K562 (cell line): ENCODE measurements at regions not wholly inside any gene's neighbourhood (a gene's known extent, or its start where the extent isn't known, plus 50 kb on each side); places are given as distances from the start of the nearest gene placed in this dataset.

Experiments
- ATAC-seq: fragments of 200-7000 bp; cut with Tn5 transposase; 3 replicates; pipeline ENCODE4 v1.9.1; 2020; ENCODE audit warnings: moderate library complexity
- BruUV-seq: library from RNA; stranded (reverse); fragments of 400-500 nt; replicated peaks from 2 replicates; lab custom pipeline; 2021; lab: Mats Ljungman, UMichigan
- CTCF ChIA-PET: fragments of 300-600 bp; formaldehyde crosslinking; extraction: SDS; loops from one replicate; lab custom pipeline; 2021; ENCODE audit warnings: low intra/inter-chr PET ratio; lab: Yijun Ruan, JAX
- POLR2A ChIA-PET: fragments of 300-600, 350-650 bp; sonication (Branson Sonifier 250); formaldehyde crosslinking; extraction: SDS; loops from one replicate; lab custom pipeline; 2021; ENCODE audit warnings: antibody characterized with exemption, inconsistent platforms; lab: Yijun Ruan, JAX
- DNase-seq, 4 experiments: peaks; one replicate each; pipeline versions ENCODE4 v3.0.0 to v3.0.0-alpha.2; 2011 to 2018; ENCODE audit warnings: low spot score in 3 of 4, mixed read lengths in 3 of 4; ENCODE audit errors: extremely low read depth in 1 of 4
- FAIRE-seq: peaks from 2 replicates; lab custom pipeline; 2011; peaks lifted over from hg19 to GRCh38; lab: Jason Lieb, UNC
- H2AFZ ChIP-seq: 2 replicates; pipeline ENCODE4 v1.6.0; 2011; ENCODE audit warnings: low read depth, low read length, control low read depth, inconsistent platforms
- H3K27ac ChIP-seq: fragments of 200-600 bp; 3 replicates; pipeline ENCODE4 v1.8.0; 2011; ENCODE audit warnings: low read depth, mild to moderate bottlenecking, control low read depth, inconsistent platforms, low read length, moderate library complexity, mixed read lengths; ENCODE audit errors: extremely low read depth
- H3K27me3 ChIP-seq, 2 experiments: fragments of 300-600 bp in 1 of 2; 2 replicates in 1 of 2; 3 replicates in 1 of 2; pipeline versions ENCODE4 v1.6.0 to v1.8.0; 2011; ENCODE audit warnings: inconsistent platforms in 2 of 2, low read length in 2 of 2, mild to moderate bottlenecking in 1 of 2, mixed read lengths in 1 of 2, moderate library complexity in 1 of 2; ENCODE audit not compliant: control insufficient read depth in 2 of 2, insufficient read depth in 2 of 2
- H3K36me3 ChIP-seq: fragments of 300-600 bp; 3 replicates; pipeline ENCODE4 v1.8.0; 2011; ENCODE audit warnings: mild to moderate bottlenecking, low read length, inconsistent platforms; ENCODE audit not compliant: control insufficient read depth, insufficient read depth
- H3K4me1 ChIP-seq, 2 experiments: fragments of 200-600 bp in 1 of 2; replicated peaks in 1 of 2; 2 replicates in 1 of 2; 3 replicates in 1 of 2; pipeline versions ENCODE4 v1.5.1 to v1.8.0; 2011; ENCODE audit warnings: inconsistent platforms in 2 of 2, low read length in 2 of 2, mild to moderate bottlenecking in 1 of 2, mixed read lengths in 1 of 2, moderate library complexity in 1 of 2; ENCODE audit not compliant: control insufficient read depth in 2 of 2, insufficient read depth in 2 of 2
- H3K4me2 ChIP-seq: 2 replicates; pipeline ENCODE4 v1.6.1; 2011; ENCODE audit warnings: low read length, control low read depth, inconsistent platforms, mixed read lengths; ENCODE audit not compliant: insufficient read depth
- H3K4me3 ChIP-seq: fragments of 200-600 bp; sonication (generic), shearing (Covaris generic); 2 replicates; pipeline ENCODE4 v1.5.1; 2016; ENCODE audit warnings: control low read depth, inconsistent platforms
- H3K79me2 ChIP-seq: fragments of 200-600 bp; 3 replicates; pipeline ENCODE4 v1.8.0; 2011; ENCODE audit warnings: low read length, inconsistent platforms; ENCODE audit not compliant: control insufficient read depth, insufficient read depth
- H3K9ac ChIP-seq, 2 experiments: 2 replicates each; pipeline versions ENCODE4 v1.6.0 to v1.6.1; 2011; ENCODE audit warnings: low read depth in 2 of 2, low read length in 2 of 2, control low read depth in 1 of 2, inconsistent platforms in 1 of 2, mild to moderate bottlenecking in 1 of 2, mixed read lengths in 1 of 2; ENCODE audit not compliant: insufficient read depth in 1 of 2
- H3K9me1 ChIP-seq: one replicate; pipeline ENCODE4 v1.6.0; 2011; ENCODE audit warnings: inconsistent platforms, mild to moderate bottlenecking, low read length, moderate library complexity; ENCODE audit not compliant: control insufficient read depth, insufficient read depth
- H3K9me3 ChIP-seq: replicated peaks from 2 replicates; pipeline ENCODE4 v1.5.1; 2011; ENCODE audit warnings: low read depth, low read length, inconsistent platforms; ENCODE audit not compliant: control insufficient read depth, insufficient read depth
- H4K20me1 ChIP-seq: replicated peaks from 2 replicates; pipeline ENCODE4 v1.6.1; 2011; ENCODE audit warnings: low read length, inconsistent platforms, mixed read lengths; ENCODE audit not compliant: control insufficient read depth, insufficient read depth
- CXXC5 ChIP-seq: fragments of 250-450 bp; sonication (Bioruptor Pico); IDR thresholded peaks from 2 replicates; pipeline ENCODE4 v1.8.0; 2022; ENCODE audit warnings: inconsistent platforms, mild to moderate bottlenecking, moderate library complexity
- TAF7 ChIP-seq: fragments of 450-650 bp; IDR thresholded peaks from 2 replicates; pipeline ENCODE4 v1.6.1; 2016; ENCODE audit warnings: missing genetic modification characterization, missing compliant biosample characterization
- TEAD4 ChIP-seq, 2 experiments: sonication (generic) in 1 of 2; formaldehyde crosslinking in 1 of 2; IDR thresholded peaks; 2 replicates each; pipeline versions ENCODE4 v1.6.1 to v1.8.0; 2012 to 2022; ENCODE audit warnings: borderline replicate concordance in 1 of 2, inconsistent platforms in 1 of 2, low read length in 1 of 2, mild to moderate bottlenecking in 1 of 2, missing genetic modification reagents in 1 of 2
- WGBS: fragments of 100-300 bp; shearing (Covaris generic); methylation state at CpG from one replicate; pipeline ENCODE4 v1.1.6; 2016; ENCODE audit warnings: low coverage, mixed read lengths; ENCODE audit not compliant: insufficient coverage; ENCODE audit errors: missing lambda C conversion rate; 5-methylcytosine and 5-hydroxymethylcytosine counted together
- in situ Hi-C: fragments of 300-500 bp; cut with MboI; formaldehyde crosslinking; loops from 4 replicates; pipeline ENCODE4 v1.15.0; 2018; ENCODE audit warnings: inconsistent platforms, mixed read lengths
- intact Hi-C: fragments of 100-400 bp; cut with micrococcal nuclease; formaldehyde crosslinking; loops from 2 replicates; pipeline ENCODE4 v1.14.2; 2022
- TF ChIP-seq, protein P1 (sequence below): sonication (generic); formaldehyde crosslinking; IDR thresholded peaks from 2 replicates; pipeline ENCODE4 v1.4.0; 2020; ENCODE audit warnings: mild to moderate bottlenecking, missing genetic modification reagents
- TF ChIP-seq, protein P2 (sequence below): fragments of 450-650 bp; IDR thresholded peaks from one replicate; pipeline ENCODE4 v1.6.1; 2018; ENCODE audit warnings: mild to moderate bottlenecking, moderate library complexity; ENCODE audit not compliant: partially characterized antibody

DNA sequence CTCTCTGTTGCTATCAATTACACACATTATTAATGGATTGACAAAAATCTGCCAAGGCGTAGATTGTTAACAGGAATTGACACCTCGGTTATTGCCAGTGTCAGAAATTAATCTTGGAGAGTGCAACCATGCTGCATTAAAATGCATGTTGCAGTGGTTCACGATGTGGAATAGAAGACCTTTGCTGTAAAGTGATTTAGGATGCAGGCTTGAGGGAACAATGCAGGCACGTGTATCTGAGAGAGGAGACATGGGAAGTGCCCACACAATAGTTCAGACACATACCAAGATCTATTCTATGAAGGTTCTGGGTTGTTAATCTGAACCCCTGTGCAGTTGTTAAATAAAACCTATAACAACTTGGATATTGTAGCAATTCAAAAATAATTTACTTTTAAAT lies 1032.8 kb upstream of the CDH8 start:
- in situ Hi-C loops: no loop called here

More for the DNA sequence above, 1032.8 kb upstream of the CDH8 start:
- Histone ChIP-seq H3K27me3 (no peaks in the 10 kb centered on the region), H4K20me1 (no peaks in the 10 kb centered on the region), H3K27ac (no peak overlapping the region), H3K4me3 (no peak overlapping the region), H3K4me1 (no peaks in the 10 kb centered on the region), H3K4me2 (no peak overlapping the region), H3K9ac (no peak overlapping the region), H3K36me3 (no peaks in the 10 kb centered on the region), H3K79me2 (no peaks in the 10 kb centered on the region), H2AFZ (no peak overlapping the region), H3K9me3 (no peaks in the 10 kb centered on the region), H3K9me1 (no peaks in the 10 kb centered on the region)
- FAIRE-seq (no peak), DNase-seq (no peak), ATAC-seq (no peak)
- TF ChIP-seq, protein P1, sequence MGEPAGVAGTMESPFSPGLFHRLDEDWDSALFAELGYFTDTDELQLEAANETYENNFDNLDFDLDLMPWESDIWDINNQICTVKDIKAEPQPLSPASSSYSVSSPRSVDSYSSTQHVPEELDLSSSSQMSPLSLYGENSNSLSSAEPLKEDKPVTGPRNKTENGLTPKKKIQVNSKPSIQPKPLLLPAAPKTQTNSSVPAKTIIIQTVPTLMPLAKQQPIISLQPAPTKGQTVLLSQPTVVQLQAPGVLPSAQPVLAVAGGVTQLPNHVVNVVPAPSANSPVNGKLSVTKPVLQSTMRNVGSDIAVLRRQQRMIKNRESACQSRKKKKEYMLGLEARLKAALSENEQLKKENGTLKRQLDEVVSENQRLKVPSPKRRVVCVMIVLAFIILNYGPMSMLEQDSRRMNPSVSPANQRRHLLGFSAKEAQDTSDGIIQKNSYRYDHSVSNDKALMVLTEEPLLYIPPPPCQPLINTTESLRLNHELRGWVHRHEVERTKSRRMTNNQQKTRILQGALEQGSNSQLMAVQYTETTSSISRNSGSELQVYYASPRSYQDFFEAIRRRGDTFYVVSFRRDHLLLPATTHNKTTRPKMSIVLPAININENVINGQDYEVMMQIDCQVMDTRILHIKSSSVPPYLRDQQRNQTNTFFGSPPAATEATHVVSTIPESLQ (CRISPR knock-in tag): no peak
- TF ChIP-seq CXXC5 (no peak), TAF7 (no peak), TEAD4 (IDR thresholded peaks at IDR 0.05; ENCODE audit: low read length) (no peak), TEAD4 (CRISPR knock-in tag; IDR thresholded peaks at IDR 0.05; ENCODE audit: borderline replicate concordance) (no peak)
- TF ChIP-seq, protein P2, sequence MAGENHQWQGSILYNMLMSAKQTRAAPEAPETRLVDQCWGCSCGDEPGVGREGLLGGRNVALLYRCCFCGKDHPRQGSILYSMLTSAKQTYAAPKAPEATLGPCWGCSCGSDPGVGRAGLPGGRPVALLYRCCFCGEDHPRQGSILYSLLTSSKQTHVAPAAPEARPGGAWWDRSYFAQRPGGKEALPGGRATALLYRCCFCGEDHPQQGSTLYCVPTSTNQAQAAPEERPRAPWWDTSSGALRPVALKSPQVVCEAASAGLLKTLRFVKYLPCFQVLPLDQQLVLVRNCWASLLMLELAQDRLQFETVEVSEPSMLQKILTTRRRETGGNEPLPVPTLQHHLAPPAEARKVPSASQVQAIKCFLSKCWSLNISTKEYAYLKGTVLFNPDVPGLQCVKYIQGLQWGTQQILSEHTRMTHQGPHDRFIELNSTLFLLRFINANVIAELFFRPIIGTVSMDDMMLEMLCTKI: no peak
- BruUV-seq: no TSS peak
- WGBS: 0% methylated on average over 4 of the region's 4 CpGs
- intact Hi-C loops: no loop called here
- ChIA-PET POLR2A (no interaction called here), CTCF (no interaction called here)
